Stimulated activated effector memory CD8-positive, alpha-beta T cell treated with anti-CD3 and anti-CD28 coated beads, Interleukin-12 subunit alpha, Interleukin-12 subunit beta, amount 100 ng/mL, for 72 hours (primary cell): ENCODE measurements at regions not wholly inside any gene's neighbourhood (a gene's known extent, or its start where the extent isn't known, plus 50 kb on each side); places are given as distances from the start of the nearest gene placed in this dataset.
A peak's percentile ranks its signal among the peaks of the same experiment; 100 is the strongest.

Experiments used
- ATAC-seq: fragments of 150-1000 bp; cut with Tn5 transposase; 2 replicates; pipeline ENCODE4 v1.10.0; 2021
- DNase-seq, 2 donors: peaks; one replicate each; pipeline ENCODE4 v3.0.0; 2021 to 2022; ENCODE audit warnings: low spot score in 2 of 2
- H3K27ac Mint-ChIP-seq: one replicate; pipeline ENCODE4 v1.8.0; 2022; ENCODE audit warnings: mild to moderate bottlenecking, mixed read lengths
- H3K36me3 Mint-ChIP-seq: one replicate; pipeline ENCODE4 v1.8.0; 2022; ENCODE audit warnings: mild to moderate bottlenecking, mixed read lengths
- H3K4me1 Mint-ChIP-seq: one replicate; pipeline ENCODE4 v1.8.0; 2022; ENCODE audit warnings: mixed read lengths
- H3K4me3 Mint-ChIP-seq: one replicate; pipeline ENCODE4 v1.8.0; 2022; ENCODE audit warnings: mild to moderate bottlenecking, mixed read lengths
- H3K9me3 Mint-ChIP-seq: one replicate; pipeline ENCODE4 v1.8.0; 2022; ENCODE audit warnings: mixed read lengths

GRCh38 chr6:28769626-28770402 lies 154.0 kb downstream of the TRIM27 start:
- Mint-ChIP-seq H3K36me3 (peaks cover 15% of the 10 kb centered on the region), H3K27ac (no peak overlapping the region), H3K4me1 (peaks cover 7% of the 10 kb centered on the region), H3K4me3 (no peak overlapping the region), H3K9me3 (peaks cover 12% of the 10 kb centered on the region)
- ATAC-seq (no peak), DNase-seq (no peak)

GRCh38 chr6:28770732-28771131 lies 153.1 kb downstream of the TRIM27 start:
- no peak overlapping the region for H3K4me3 Mint-ChIP-seq
- ATAC-seq (no peak), DNase-seq (no peak)
- H3K27ac Mint-ChIP-seq: no peak overlapping the region
- peaks cover 18% of the 10 kb centered on the region for H3K36me3 Mint-ChIP-seq
- peaks cover 11% of the 10 kb centered on the region for H3K4me1 Mint-ChIP-seq
- peaks cover 17% of the 10 kb centered on the region for H3K9me3 Mint-ChIP-seq

- no peak for ATAC-seq
- Mint-ChIP-seq H3K9me3 (peaks cover 17% of the 10 kb centered on the region), H3K4me3 (no peak overlapping the region), H3K27ac (no peak overlapping the region), H3K36me3 (peaks cover 20% of the 10 kb centered on the region), H3K4me1 (peaks cover 11% of the 10 kb centered on the region)
- DNase-seq: no peak
Observed at GRCh38 chr6:28771401-28772267, 152.2 kb downstream of the TRIM27 start.

- ATAC-seq (no peak), DNase-seq (no peak)
- H3K9me3 Mint-ChIP-seq: peaks cover 17% of the 10 kb centered on the region
- peaks cover 20% of the 10 kb centered on the region for H3K36me3 Mint-ChIP-seq
- H3K27ac Mint-ChIP-seq: no peak overlapping the region
- H3K4me3 Mint-ChIP-seq: peak overlapping the region; percentile 8
- H3K4me1 Mint-ChIP-seq: peaks cover 11% of the 10 kb centered on the region
Observed at GRCh38 chr6:28772480-28773381, 151.1 kb downstream of the TRIM27 start.

GRCh38 chr6:28774292-28775051 lies 149.3 kb downstream of the TRIM27 start:
- H3K36me3 Mint-ChIP-seq: peaks cover 20% of the 10 kb centered on the region
- H3K27ac Mint-ChIP-seq: no peak overlapping the region
- H3K4me1 Mint-ChIP-seq: peaks cover 11% of the 10 kb centered on the region
- peaks cover 17% of the 10 kb centered on the region for H3K9me3 Mint-ChIP-seq
- no peak for ATAC-seq
- no peak for DNase-seq
- H3K4me3 Mint-ChIP-seq: no peak overlapping the region

GRCh38 chr6:28775052-28775376 lies 148.8 kb downstream of the TRIM27 start:
- ATAC-seq (no peak), DNase-seq (no peak)
- Mint-ChIP-seq H3K36me3 (peaks cover 20% of the 10 kb centered on the region), H3K4me1 (peaks cover 11% of the 10 kb centered on the region), H3K4me3 (no peak overlapping the region), H3K27ac (no peak overlapping the region), H3K9me3 (peaks cover 17% of the 10 kb centered on the region)

GRCh38 chr6:28775405-28776129 lies 148.2 kb downstream of the TRIM27 start:
- ATAC-seq: no peak
- peaks cover 11% of the 10 kb centered on the region for H3K4me1 Mint-ChIP-seq
- H3K27ac Mint-ChIP-seq: no peak overlapping the region
- H3K36me3 Mint-ChIP-seq: peaks cover 20% of the 10 kb centered on the region
- DNase-seq: no peak
- H3K4me3 Mint-ChIP-seq: no peak overlapping the region
- H3K9me3 Mint-ChIP-seq: peaks cover 17% of the 10 kb centered on the region

- Mint-ChIP-seq H3K27ac (no peak overlapping the region), H3K36me3 (peaks cover 21% of the 10 kb centered on the region), H3K4me1 (peaks cover 17% of the 10 kb centered on the region), H3K4me3 (no peak overlapping the region), H3K9me3 (peaks cover 19% of the 10 kb centered on the region)
- no peak for DNase-seq
- no peak for ATAC-seq
Observed at GRCh38 chr6:28776269-28777146, 147.3 kb downstream of the TRIM27 start.

- ATAC-seq (no peak), DNase-seq (no peak)
- H3K4me1 Mint-ChIP-seq: peaks cover 23% of the 10 kb centered on the region
- H3K27ac Mint-ChIP-seq: no peak overlapping the region
- peaks cover 22% of the 10 kb centered on the region for H3K9me3 Mint-ChIP-seq
- H3K36me3 Mint-ChIP-seq: peaks cover 27% of the 10 kb centered on the region
- no peak overlapping the region for H3K4me3 Mint-ChIP-seq
Observed at GRCh38 chr6:28777147-28777461, 146.7 kb downstream of the TRIM27 start.

- H3K4me3 Mint-ChIP-seq: peak overlapping the region; percentile 32
- H3K36me3 Mint-ChIP-seq: peaks cover 23% of the 10 kb centered on the region
- H3K4me1 Mint-ChIP-seq: peaks cover 15% of the 10 kb centered on the region
- ATAC-seq: no peak
- H3K9me3 Mint-ChIP-seq: peaks cover 11% of the 10 kb centered on the region
- DNase-seq: no peak
- no peak overlapping the region for H3K27ac Mint-ChIP-seq
Observed at GRCh38 chr6:28782113-28782673, 141.6 kb downstream of the TRIM27 start.

- Mint-ChIP-seq H3K4me3 (no peak overlapping the region), H3K27ac (no peak overlapping the region), H3K9me3 (peaks cover 16% of the 10 kb centered on the region), H3K4me1 (peaks cover 21% of the 10 kb centered on the region), H3K36me3 (peaks cover 40% of the 10 kb centered on the region)
- DNase-seq (no peak), ATAC-seq (no peak)
Observed at GRCh38 chr6:28785962-28786679, 137.7 kb downstream of the TRIM27 start.

- Mint-ChIP-seq H3K4me3 (peak overlapping the region; percentile 45), H3K9me3 (peaks cover 12% of the 10 kb centered on the region), H3K4me1 (peaks cover 10% of the 10 kb centered on the region), H3K27ac (peak overlapping the region; percentile 88), H3K36me3 (peaks cover 22% of the 10 kb centered on the region)
- DNase-seq: peak in 1 of 2 donors; percentile 64
- peak; percentile 34 for ATAC-seq
Observed at GRCh38 chr6:28789553-28790083, 134.2 kb downstream of the TRIM27 start.
